ENCODE measurements at regions not wholly inside any gene's neighbourhood (a gene's known extent, or its start where the extent isn't known, plus 50 kb on each side); places are given as distances from the start of the nearest gene placed in this dataset.

GRCh38 chr11:69918938-69919650, 99.9 kb upstream of the FGF3 start:
- no peak for DNase-seq

DNA sequence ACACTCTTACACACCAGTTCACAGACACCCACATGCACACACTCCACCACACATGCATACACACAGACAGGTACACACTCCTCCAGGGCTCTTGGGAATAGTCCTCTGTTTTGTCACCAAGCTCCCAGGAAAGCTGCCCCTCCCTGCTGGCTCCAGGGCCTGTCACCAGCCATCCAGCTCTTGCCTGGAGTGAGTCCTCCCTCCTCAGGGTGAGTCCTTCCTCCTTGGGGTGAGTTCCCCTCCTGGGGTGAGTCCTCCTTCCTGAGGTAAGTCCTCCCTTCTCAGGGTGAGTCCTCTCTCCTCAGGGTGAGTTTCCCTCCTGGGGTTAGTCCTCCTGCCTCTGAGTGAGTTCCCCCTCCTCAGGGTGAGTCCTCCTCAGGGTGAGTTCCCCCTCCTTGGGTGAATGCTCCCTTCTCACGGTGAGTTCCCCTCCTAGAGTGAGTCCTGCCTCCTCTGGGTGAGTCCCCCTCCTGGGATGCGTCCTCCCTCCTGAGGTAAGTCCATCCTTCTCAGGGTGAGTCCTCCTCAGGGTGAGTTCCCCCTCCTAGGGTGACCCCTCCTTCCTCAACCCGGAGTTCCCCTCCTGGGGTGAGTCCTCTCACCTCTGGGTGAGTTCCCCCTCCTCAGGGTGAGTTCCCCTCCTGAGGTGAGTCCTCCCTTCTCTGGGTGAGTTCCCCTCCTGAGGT, 100.6 kb upstream of the FGF3 start:
- DNase-seq: no peak

GRCh38 chr11:69920345-69921127, 101.3 kb upstream of the FGF3 start:
- no peak for DNase-seq

- no peak for DNase-seq
Measured at GRCh38 chr11:69921128-69922014, 102.2 kb upstream of the FGF3 start.

GRCh38 chr11:69922015-69922595, 102.9 kb upstream of the FGF3 start:
- no peak for DNase-seq

GRCh38 chr11:69922596-69923111, 103.4 kb upstream of the FGF3 start:
- DNase-seq: no peak

- DNase-seq: no peak
Measured at GRCh38 chr11:69923196-69923595, 104.0 kb upstream of the FGF3 start.

DNA sequence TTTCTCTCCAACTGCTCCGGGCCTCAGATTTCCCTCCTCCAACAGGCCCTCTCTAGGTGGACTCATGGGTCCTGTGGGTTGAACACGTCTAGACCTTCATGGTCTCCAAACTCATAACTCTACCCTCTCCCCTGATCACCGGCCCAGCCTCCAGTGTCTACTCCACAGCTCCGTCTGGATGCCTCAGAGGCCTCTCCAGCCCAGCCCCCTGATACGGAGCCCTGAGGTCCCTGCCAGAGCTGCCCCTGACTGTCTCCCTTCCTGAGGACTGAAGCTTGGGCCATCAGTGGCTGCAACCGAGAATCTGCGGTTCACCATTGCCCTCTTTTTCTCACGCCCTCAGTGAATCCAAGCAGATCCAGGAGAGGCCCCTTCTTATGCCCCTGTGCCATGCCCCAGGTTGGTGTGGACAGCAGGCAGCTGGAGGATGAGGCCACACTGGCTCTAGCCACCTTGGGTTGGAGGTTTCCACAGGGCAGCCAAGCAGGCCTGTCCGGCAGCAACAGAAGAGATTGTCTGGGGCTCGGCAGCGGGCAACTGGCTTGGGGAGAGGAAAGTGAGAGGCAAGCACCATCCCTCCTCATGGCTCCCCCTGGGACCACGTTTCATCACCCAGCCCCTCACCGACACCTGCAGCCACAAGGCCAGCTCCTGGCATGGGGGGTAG, 104.6 kb upstream of the FGF3 start:
- DNase-seq: no peak

DNA sequence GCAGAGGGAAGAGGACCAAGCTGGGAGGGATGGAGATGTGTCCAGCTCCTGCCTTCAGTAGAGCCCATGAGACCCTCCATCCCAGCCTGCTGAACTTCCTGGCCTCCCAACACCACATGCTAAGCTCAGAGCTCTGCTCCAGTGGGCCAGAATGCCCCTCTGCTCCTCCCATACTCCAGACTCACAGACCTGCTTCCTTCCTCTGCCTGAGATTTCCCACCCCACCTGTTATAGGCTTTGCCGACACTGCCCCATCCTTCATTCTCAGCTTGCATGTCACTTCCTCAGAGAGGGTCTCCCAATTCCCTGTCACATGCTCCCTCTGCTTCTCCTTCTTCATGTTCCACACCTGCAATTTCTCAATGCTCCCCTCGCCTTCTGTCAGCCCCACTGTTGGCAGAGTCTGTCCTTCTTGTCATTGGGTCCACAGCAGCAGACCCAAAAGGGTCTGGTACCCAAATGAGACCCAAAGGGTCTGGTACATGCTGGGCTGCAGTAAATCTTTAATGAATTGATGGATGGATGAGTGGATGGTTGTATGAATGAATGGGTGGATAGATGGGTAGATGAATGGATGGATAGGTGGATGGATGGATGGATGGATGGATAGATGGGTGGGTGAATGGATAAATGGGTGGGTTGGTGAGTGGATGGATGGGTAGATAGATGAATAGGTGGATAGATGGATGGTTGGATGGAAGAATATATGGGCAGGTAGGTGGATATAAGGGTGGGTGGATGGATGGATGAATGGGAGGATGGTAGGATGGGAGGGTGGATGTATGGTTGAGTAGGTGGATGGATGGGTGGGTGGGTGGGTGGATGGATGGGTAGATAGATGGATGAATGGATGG, 105.3 kb upstream of the FGF3 start:
- no peak for DNase-seq

GRCh38 chr11:69925366-69926196, 106.4 kb upstream of the FGF3 start:
- DNase-seq: no peak

- DNase-seq: no peak
Measured at GRCh38 chr11:69926376-69927050, 107.3 kb upstream of the FGF3 start.

DNA sequence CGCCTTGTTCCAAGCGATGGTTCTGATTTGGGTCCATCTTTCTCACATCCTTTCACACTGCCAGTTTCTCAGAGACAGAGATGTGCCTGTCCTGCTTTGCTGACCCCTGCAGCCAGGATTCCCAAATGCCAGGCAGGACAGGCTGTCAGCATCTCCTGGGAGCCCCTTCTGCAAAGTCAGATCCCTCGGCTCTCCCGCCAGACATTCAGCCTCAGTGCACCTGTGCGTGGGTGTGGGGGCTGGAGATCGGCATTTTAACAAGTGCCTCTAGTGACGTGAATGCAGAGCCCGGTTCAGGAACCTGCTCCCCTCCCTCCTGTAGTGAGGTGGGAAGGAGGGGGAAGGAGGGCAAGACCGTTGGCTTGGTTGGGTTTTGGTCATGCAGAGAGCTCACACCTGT, 108.9 kb upstream of the FGF3 start:
- DNase-seq: no peak

DNA sequence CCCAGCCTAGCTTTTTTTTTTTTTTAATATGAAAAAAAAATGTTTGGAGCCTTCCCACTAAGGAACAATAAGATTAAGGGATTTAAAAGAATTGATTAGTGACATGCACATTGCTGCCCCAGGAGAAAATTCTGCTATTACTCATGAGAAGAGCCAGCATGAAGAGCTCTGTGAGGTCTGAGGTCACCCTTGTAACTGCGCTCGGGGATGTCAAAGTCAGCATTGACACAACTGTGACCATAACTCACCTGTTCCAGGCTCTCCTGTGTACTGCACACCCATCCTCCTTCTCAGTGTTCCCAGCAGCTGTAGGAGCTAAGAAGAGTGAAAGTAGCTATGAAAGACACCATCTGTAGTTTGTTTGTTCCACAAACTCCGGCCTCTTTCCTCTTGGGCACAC, 109.8 kb upstream of the FGF3 start:
- DNase-seq: no peak

- no peak for DNase-seq
Measured at GRCh38 chr11:69930081-69931059, 111.2 kb upstream of the FGF3 start.

DNA sequence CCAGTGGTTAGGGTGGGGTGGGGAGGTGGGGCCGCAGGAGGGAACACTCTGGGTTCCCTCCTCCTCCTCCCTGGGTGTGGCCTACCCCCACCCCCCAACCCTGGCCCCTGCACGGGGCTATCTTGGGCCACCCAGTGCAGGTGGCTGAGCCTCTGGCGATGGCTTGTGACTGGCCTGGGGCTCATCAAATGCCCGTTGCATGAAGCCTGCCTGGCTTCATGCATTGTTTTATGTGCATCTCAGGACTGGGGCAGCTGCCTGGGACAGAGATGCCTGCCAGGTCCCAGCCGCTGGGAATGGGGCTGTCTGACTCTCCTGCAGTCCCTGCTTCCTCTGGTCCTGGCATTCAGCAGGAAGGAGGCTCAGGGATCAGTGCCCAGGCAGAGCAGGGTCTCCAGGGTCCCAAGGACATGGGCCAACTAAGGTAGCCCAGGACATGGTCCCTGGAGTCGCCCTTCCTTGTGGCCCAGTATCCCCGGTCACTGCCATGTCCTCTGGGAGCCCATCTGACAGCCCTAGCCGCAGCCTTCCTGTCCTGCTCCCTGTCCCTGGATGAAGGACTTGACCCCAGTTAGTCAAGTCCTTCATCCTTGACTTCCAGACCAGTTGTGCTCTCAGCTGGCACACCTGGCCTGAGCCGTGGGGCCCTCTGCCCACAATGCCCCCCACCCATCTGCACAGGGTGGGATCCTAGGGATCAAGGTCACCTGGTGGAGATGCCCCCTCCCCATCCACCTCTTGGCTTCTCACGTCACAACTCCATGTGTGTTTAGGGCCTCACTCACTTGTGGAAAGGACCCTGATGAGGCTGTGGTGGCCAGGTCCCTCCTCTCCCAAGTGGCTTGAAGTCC, 112.1 kb upstream of the FGF3 start:
- no peak for DNase-seq

- no peak for DNase-seq
Measured at GRCh38 chr11:69931994-69932910, 113.0 kb upstream of the FGF3 start.

All from NCI-H446 treated with DMSO at 0.1 percent for 48 hours (cell line).